ENCODE measurements at regions not wholly inside any gene's neighbourhood (a gene's known extent, or its start where the extent isn't known, plus 50 kb on each side); places are given as distances from the start of the nearest gene placed in this dataset.

GRCh38 chr15:35907511-35907910 lies 361.5 kb upstream of the DPH6 start:
- Histone ChIP-seq H3K27ac (no peak overlapping the region), H3K9me3 (no peaks in the 10 kb centered on the region), H3K4me1 (replicated peaks) (no peaks in the 10 kb centered on the region), H3K36me3 (no peaks in the 10 kb centered on the region), H3K27me3 (replicated peaks; ENCODE audit: insufficient read depth) (no peaks in the 10 kb centered on the region), H3K4me3 (no peak overlapping the region)
- DNase-seq (ENCODE audit: low spot score), result no peak
- TF ChIP-seq POLR2A (IDR thresholded peaks at IDR 0.05), result no peak
- TF ChIP-seq CTCF (IDR thresholded peaks at IDR 0.05), result no peak
- no peak for TF ChIP-seq POLR2AphosphoS5 (IDR thresholded peaks at IDR 0.05)
- intact Hi-C loops (cut with DNase I), result no loop called here
- WGBS, result 43% methylated on average over 3 of the region's 3 CpGs

GRCh38 chr15:35909414-35909813 lies 363.4 kb upstream of the DPH6 start:
- TF ChIP-seq POLR2AphosphoS5 (IDR thresholded peaks at IDR 0.05) (no peak), POLR2A (IDR thresholded peaks at IDR 0.05) (no peak), CTCF (IDR thresholded peaks at IDR 0.05) (no peak)
- no peak for DNase-seq (ENCODE audit: low spot score)
- intact Hi-C loops (cut with DNase I), result no loop called here
- Histone ChIP-seq H3K4me3 (no peak overlapping the region), H3K9me3 (no peaks in the 10 kb centered on the region), H3K27ac (no peak overlapping the region), H3K36me3 (no peaks in the 10 kb centered on the region), H3K27me3 (replicated peaks; ENCODE audit: insufficient read depth) (no peaks in the 10 kb centered on the region), H3K4me1 (replicated peaks) (no peaks in the 10 kb centered on the region)
- 88% methylated on average over 3 of the region's 3 CpGs for WGBS

- Histone ChIP-seq H3K9me3 (no peaks in the 10 kb centered on the region), H3K4me1 (replicated peaks) (no peaks in the 10 kb centered on the region), H3K27me3 (replicated peaks; ENCODE audit: insufficient read depth) (no peaks in the 10 kb centered on the region), H3K27ac (no peak overlapping the region), H3K36me3 (no peaks in the 10 kb centered on the region), H3K4me3 (no peak overlapping the region)
- intact Hi-C loops (cut with DNase I), result loop anchor here (5.0 kb wide), 1 partner anchor 623 kb away; no protein-coding TSS in a partner anchor
- DNase-seq (ENCODE audit: low spot score), result no peak
- WGBS, result 98% methylated on average over 2 of the region's 2 CpGs
- TF ChIP-seq POLR2A (IDR thresholded peaks at IDR 0.05), result no peak
- no peak for TF ChIP-seq CTCF (IDR thresholded peaks at IDR 0.05)
- no peak for TF ChIP-seq POLR2AphosphoS5 (IDR thresholded peaks at IDR 0.05)
Observed at GRCh38 chr15:35910227-35910626, 364.3 kb upstream of the DPH6 start.

- WGBS, result 35% methylated on average over 2 of the region's 2 CpGs
- Histone ChIP-seq H3K27me3 (replicated peaks; ENCODE audit: insufficient read depth) (no peaks in the 10 kb centered on the region), H3K36me3 (no peaks in the 10 kb centered on the region), H3K27ac (no peak overlapping the region), H3K4me1 (replicated peaks) (no peaks in the 10 kb centered on the region), H3K9me3 (no peaks in the 10 kb centered on the region), H3K4me3 (no peak overlapping the region)
- no peak for DNase-seq (ENCODE audit: low spot score)
- no peak for TF ChIP-seq POLR2A (IDR thresholded peaks at IDR 0.05)
- intact Hi-C loops (cut with DNase I), result loop anchor here (5.0 kb wide), 1 partner anchor 624 kb away; no protein-coding TSS in a partner anchor
Observed at GRCh38 chr15:35911052-35911777, 365.2 kb upstream of the DPH6 start.

GRCh38 chr15:35912196-35912595 lies 366.2 kb upstream of the DPH6 start:
- no peak for DNase-seq (ENCODE audit: low spot score)
- Histone ChIP-seq H3K4me1 (replicated peaks) (no peaks in the 10 kb centered on the region), H3K36me3 (no peaks in the 10 kb centered on the region), H3K27me3 (replicated peaks; ENCODE audit: insufficient read depth) (no peaks in the 10 kb centered on the region), H3K4me3 (no peak overlapping the region), H3K9me3 (no peaks in the 10 kb centered on the region), H3K27ac (no peak overlapping the region)
- WGBS, result 89% methylated on average over 2 of the region's 2 CpGs
- TF ChIP-seq POLR2AphosphoS5 (IDR thresholded peaks at IDR 0.05) (no peak), CTCF (IDR thresholded peaks at IDR 0.05) (no peak), POLR2A (IDR thresholded peaks at IDR 0.05) (no peak)
- intact Hi-C loops (cut with DNase I), result loop anchor here (5.0 kb wide), 1 partner anchor 625 kb away; no protein-coding TSS in a partner anchor

All from prostate gland (tissue), 2 donors.